OCI-LY3 (cell line): ENCODE measurements at regions not wholly inside any gene's neighbourhood (a gene's known extent, or its start where the extent isn't known, plus 50 kb on each side); places are given as distances from the start of the nearest gene placed in this dataset.

Experiments
- H2AFZ ChIP-seq: fragments of 200-600, 300-600 bp; shearing (Covaris generic); 2 replicates; pipeline ENCODE4 v1.6.0; 2014; ENCODE audit warnings: antibody characterized with exemption, low read depth, low read length
- H3K27ac ChIP-seq: fragments of 200-600, 300-600 bp; sonication (generic); 2 replicates; pipeline ENCODE4 v1.5.1; 2014; ENCODE audit warnings: mild to moderate bottlenecking, low read length, moderate library complexity, mixed read lengths
- H3K27me3 ChIP-seq: fragments of 200-600, 300-600 bp; sonication (generic); 2 replicates; pipeline ENCODE4 v1.6.1; 2014; ENCODE audit warnings: low read depth, low read length, mixed read lengths
- H3K36me3 ChIP-seq: fragments of 200-600, 300-600 bp; sonication (generic); replicated peaks from 2 replicates; pipeline ENCODE3; 2014; ENCODE audit warnings: low read depth, low read length, mixed read lengths
- H3K4me1 ChIP-seq: fragments of 300-600, 200-600 bp; sonication (generic); 2 replicates; pipeline ENCODE4 v1.6.1; 2014; ENCODE audit warnings: low read length, mixed read lengths
- H3K4me2 ChIP-seq: fragments of 200-600, 300-600 bp; sonication (generic); 2 replicates; pipeline ENCODE4 v1.6.1; 2014; ENCODE audit warnings: low read length, mixed read lengths
- H3K4me3 ChIP-seq: fragments of 300-600, 200-600 bp; sonication (generic); 2 replicates; pipeline ENCODE4 v1.5.1; 2014; ENCODE audit warnings: antibody characterized with exemption, mild to moderate bottlenecking, low read length, moderate library complexity
- H3K79me2 ChIP-seq: fragments of 300-600, 200-600 bp; shearing (Covaris generic); 2 replicates; pipeline ENCODE4 v1.6.1; 2014; ENCODE audit warnings: mild to moderate bottlenecking, low read length, mixed read lengths
- H3K9ac ChIP-seq: fragments of 300-600, 200-600 bp; shearing (Covaris generic); 2 replicates; pipeline ENCODE4 v1.6.0; 2014; ENCODE audit warnings: mild to moderate bottlenecking, low read length, moderate library complexity
- H3K9me3 ChIP-seq: fragments of 200-600, 300-600 bp; shearing (Covaris generic); 2 replicates; pipeline ENCODE4 v1.6.1; 2014; ENCODE audit warnings: low read length, mixed read lengths; ENCODE audit not compliant: insufficient read depth
- H4K20me1 ChIP-seq: fragments of 200-600, 300-600 bp; sonication (generic); 2 replicates; pipeline ENCODE4 v1.6.1; 2016; ENCODE audit warnings: low read length, mixed read lengths; ENCODE audit not compliant: insufficient read depth
- CTCF ChIP-seq: fragments of 200-600, 300-600 bp; sonication (generic); IDR thresholded peaks from 2 replicates; pipeline ENCODE4 v1.5.1; 2014; ENCODE audit warnings: antibody characterized with exemption, low read length, low read depth
- EZH2phosphoT487 ChIP-seq: fragments of 200-600 bp; shearing (Covaris generic); IDR thresholded peaks from 2 replicates; pipeline ENCODE4 v1.6.1; 2018; ENCODE audit warnings: antibody characterized with exemption, mixed run types, low read depth

- Histone ChIP-seq H3K4me3 (no peak overlapping the region), H3K9me3 (no peaks in the 10 kb centered on the region), H4K20me1 (no peaks in the 10 kb centered on the region), H3K4me1 (no peaks in the 10 kb centered on the region), H3K36me3 (no peaks in the 10 kb centered on the region), H2AFZ (no peak overlapping the region), H3K9ac (no peak overlapping the region), H3K27ac (no peak overlapping the region), H3K4me2 (no peak overlapping the region), H3K27me3 (peaks cover 27% of the 10 kb centered on the region), H3K79me2 (no peaks in the 10 kb centered on the region)
- TF ChIP-seq CTCF (no peak), EZH2phosphoT487 (no peak)
Measured at GRCh38 chr17:79282294-79282693, 207.7 kb downstream of the ENGASE start.

DNA sequence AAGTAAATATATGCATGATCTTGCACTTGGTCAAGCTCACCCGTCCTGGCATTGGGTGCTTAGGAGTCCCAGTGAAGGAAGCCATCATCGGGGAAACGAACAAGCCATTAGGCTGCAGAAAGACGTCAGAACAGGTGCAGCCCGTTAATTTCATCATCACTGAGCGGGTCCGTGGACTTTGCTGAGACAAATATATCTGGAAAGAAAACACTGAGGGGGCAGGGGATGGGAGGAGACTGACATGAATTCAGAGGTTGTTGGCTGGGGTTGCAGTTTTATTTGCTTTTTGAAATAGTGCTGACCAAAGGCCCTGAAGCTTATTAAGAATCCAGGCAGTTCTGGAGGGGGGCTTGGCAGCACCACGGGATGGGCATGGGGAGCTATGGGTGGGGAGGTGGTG is 207.2 kb downstream of the ENGASE start:
- no peak overlapping the region for H3K4me3 ChIP-seq
- no peaks in the 10 kb centered on the region for H3K36me3 ChIP-seq
- H3K27me3 ChIP-seq: peaks cover 27% of the 10 kb centered on the region
- H2AFZ ChIP-seq: no peak overlapping the region
- H3K4me2 ChIP-seq: no peak overlapping the region
- H3K9me3 ChIP-seq: no peaks in the 10 kb centered on the region
- no peak overlapping the region for H3K27ac ChIP-seq
- H4K20me1 ChIP-seq: no peaks in the 10 kb centered on the region
- no peaks in the 10 kb centered on the region for H3K79me2 ChIP-seq
- TF ChIP-seq CTCF (no peak), EZH2phosphoT487 (no peak)
- no peaks in the 10 kb centered on the region for H3K4me1 ChIP-seq
- no peak overlapping the region for H3K9ac ChIP-seq

DNA sequence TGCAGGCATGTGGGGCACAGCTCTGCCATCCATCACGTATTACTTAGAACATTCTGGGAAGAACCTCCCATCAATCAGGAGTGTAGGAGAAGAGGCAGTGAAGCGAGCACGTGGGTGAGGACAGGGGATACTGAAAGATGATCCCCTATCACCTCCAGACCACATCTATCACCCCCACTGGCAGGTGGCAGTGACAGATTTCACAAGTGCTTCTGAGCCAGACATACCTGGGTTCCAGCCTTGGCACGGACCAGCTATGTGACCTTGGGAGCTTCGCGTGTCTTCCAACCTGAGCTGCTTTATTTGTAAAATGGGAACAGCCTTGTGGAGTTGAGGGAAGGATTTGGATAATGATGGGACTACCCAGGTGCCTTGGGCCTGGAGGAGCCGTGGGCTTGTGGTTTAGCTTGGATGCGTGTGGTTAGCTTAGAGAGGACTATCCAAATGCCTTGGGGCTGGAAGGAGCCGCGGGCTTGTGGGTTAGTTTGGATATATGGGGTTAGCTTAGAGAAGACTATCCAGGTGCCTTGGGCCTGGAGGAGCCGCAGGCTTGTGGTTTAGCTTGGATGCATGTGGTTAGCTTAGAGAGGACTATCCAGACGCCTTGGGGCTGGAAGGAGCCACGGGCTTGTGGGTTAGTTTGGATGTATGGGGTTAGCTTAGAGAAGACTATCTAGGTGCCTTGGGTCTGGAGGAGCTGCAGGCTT is 206.4 kb downstream of the ENGASE start:
- H3K27me3 ChIP-seq: peaks cover 27% of the 10 kb centered on the region
- H3K36me3 ChIP-seq: no peaks in the 10 kb centered on the region
- no peak overlapping the region for H3K9ac ChIP-seq
- no peak for TF ChIP-seq EZH2phosphoT487
- no peak for TF ChIP-seq CTCF
- H3K9me3 ChIP-seq: no peaks in the 10 kb centered on the region
- no peak overlapping the region for H2AFZ ChIP-seq
- no peak overlapping the region for H3K4me3 ChIP-seq
- H3K4me2 ChIP-seq: no peak overlapping the region
- no peak overlapping the region for H3K27ac ChIP-seq
- no peaks in the 10 kb centered on the region for H4K20me1 ChIP-seq
- H3K79me2 ChIP-seq: no peaks in the 10 kb centered on the region
- no peaks in the 10 kb centered on the region for H3K4me1 ChIP-seq

GRCh38 chr17:79280010-79280409 is 205.4 kb downstream of the ENGASE start:
- Histone ChIP-seq H4K20me1 (no peaks in the 10 kb centered on the region), H3K9ac (no peak overlapping the region), H3K79me2 (no peaks in the 10 kb centered on the region), H3K27ac (no peak overlapping the region), H3K36me3 (no peaks in the 10 kb centered on the region), H3K4me1 (no peaks in the 10 kb centered on the region), H3K4me3 (no peak overlapping the region), H2AFZ (no peak overlapping the region), H3K9me3 (no peaks in the 10 kb centered on the region), H3K27me3 (peaks cover 25% of the 10 kb centered on the region), H3K4me2 (no peak overlapping the region)
- TF ChIP-seq CTCF (no peak), EZH2phosphoT487 (no peak)
